HEK293 (cell line): ENCODE measurements at regions not wholly inside any gene's neighbourhood (a gene's known extent, or its start where the extent isn't known, plus 50 kb on each side); places are given as distances from the start of the nearest gene placed in this dataset.

Experiments used
- CTCF ChIA-PET: fragments of 350-600 bp; formaldehyde crosslinking; extraction: SDS; loops from one replicate; lab custom pipeline; 2021; ENCODE audit warnings: antibody characterized with exemption; lab: Yijun Ruan, JAX
- POLR2A ChIA-PET: fragments of 300-600 bp; formaldehyde crosslinking; extraction: SDS; loops from one replicate; lab custom pipeline; 2020; ENCODE audit warnings: antibody characterized with exemption, inconsistent platforms; lab: Yijun Ruan, JAX
- H3K27ac ChIP-seq: fragments of 200-500 bp; sonication (Bioruptor generic); 2 replicates; pipeline ENCODE4 v1.5.1; 2014; ENCODE audit warnings: low read depth, low read length, control low read depth, inconsistent platforms; ENCODE audit errors: extremely low read depth
- H3K36me3 ChIP-seq, 2 experiments: fragments of 200-500 bp in 1 of 2; sonication (Bioruptor generic) in 1 of 2; 1 replicate in 1 of 2; 2 replicates in 1 of 2; pipeline ENCODE4 v1.5.1; 2014 to 2017; ENCODE audit warnings: inconsistent platforms in 2 of 2, low read length in 2 of 2; ENCODE audit not compliant: control insufficient read depth in 2 of 2, insufficient read depth in 1 of 2
- H3K4me1 ChIP-seq: fragments of 200-500 bp; sonication (Bioruptor generic); 2 replicates; pipeline ENCODE4 v1.5.1; 2014; ENCODE audit warnings: mild to moderate bottlenecking, low read length, inconsistent platforms; ENCODE audit not compliant: control insufficient read depth, insufficient read depth
- H3K4me3 ChIP-seq: 2 replicates; pipeline ENCODE4 v1.5.1; 2011; ENCODE audit warnings: low read depth, mild to moderate bottlenecking, control low read depth, low read length, moderate library complexity
- H3K9me3 ChIP-seq: fragments of 200-500 bp; sonication (Bioruptor generic); 2 replicates; pipeline ENCODE4 v1.5.1; 2014; ENCODE audit warnings: low read depth, low read length, inconsistent platforms; ENCODE audit not compliant: control insufficient read depth, insufficient read depth
- FEZF1 ChIP-seq: fragments of 450-650 bp; formaldehyde crosslinking; IDR thresholded peaks from 2 replicates; pipeline ENCODE4 v1.5.1; 2016; ENCODE audit warnings: missing biosample characterization, missing genetic modification characterization
- GLIS1 ChIP-seq: fragments of 450-650 bp; formaldehyde crosslinking; IDR thresholded peaks from 2 replicates; pipeline ENCODE4 v1.5.1; 2016; ENCODE audit warnings: missing biosample characterization, missing genetic modification characterization
- KLF7 ChIP-seq: fragments of 450-650 bp; formaldehyde crosslinking; IDR thresholded peaks from 2 replicates; pipeline ENCODE4 v1.5.1; 2016; ENCODE audit warnings: missing biosample characterization, missing genetic modification characterization, borderline replicate concordance
- MZF1 ChIP-seq: fragments of 450-650 bp; formaldehyde crosslinking; IDR thresholded peaks from 2 replicates; pipeline ENCODE4 v1.5.1; 2017; ENCODE audit warnings: missing biosample characterization, missing genetic modification characterization, borderline replicate concordance
- OSR2 ChIP-seq: fragments of 450-650 bp; formaldehyde crosslinking; IDR thresholded peaks from 2 replicates; pipeline ENCODE4 v1.5.1; 2016; ENCODE audit warnings: missing biosample characterization, missing genetic modification characterization
- SP3 ChIP-seq: fragments of 450-650 bp; formaldehyde crosslinking; IDR thresholded peaks from 2 replicates; pipeline ENCODE4 v1.5.1; 2016; ENCODE audit warnings: missing biosample characterization, missing genetic modification characterization
- ZBTB44 ChIP-seq: fragments of 450-650 bp; IDR thresholded peaks from 2 replicates; pipeline ENCODE4 v1.5.1; 2018; ENCODE audit warnings: missing biosample characterization, mild to moderate bottlenecking, missing genetic modification characterization
- ZBTB8A ChIP-seq: fragments of 450-650 bp; formaldehyde crosslinking; IDR thresholded peaks from 2 replicates; pipeline ENCODE4 v1.5.1; 2016; ENCODE audit warnings: missing biosample characterization, missing genetic modification characterization
- ZIC2 ChIP-seq: fragments of 450-650 bp; formaldehyde crosslinking; IDR thresholded peaks from 2 replicates; pipeline ENCODE4 v1.5.1; 2016; ENCODE audit warnings: missing biosample characterization, missing genetic modification characterization
- ZNF132 ChIP-seq: fragments of 450-650 bp; formaldehyde crosslinking; IDR thresholded peaks from 2 replicates; pipeline ENCODE4 v1.5.1; 2017; ENCODE audit warnings: missing biosample characterization, missing genetic modification characterization, borderline replicate concordance
- ZNF138 ChIP-seq: fragments of 450-650 bp; formaldehyde crosslinking; IDR thresholded peaks from 2 replicates; pipeline ENCODE4 v1.5.1; 2016; ENCODE audit warnings: missing biosample characterization, missing genetic modification characterization, borderline replicate concordance
- ZNF148 ChIP-seq: fragments of 450-650 bp; formaldehyde crosslinking; IDR thresholded peaks from 2 replicates; pipeline ENCODE4 v1.5.0; 2017; ENCODE audit warnings: missing biosample characterization, missing genetic modification characterization, borderline replicate concordance
- ZNF2 ChIP-seq: fragments of 450-650 bp; formaldehyde crosslinking; IDR thresholded peaks from 2 replicates; pipeline ENCODE4 v1.5.1; 2016; ENCODE audit warnings: missing biosample characterization, missing genetic modification characterization
- ZNF248 ChIP-seq: fragments of 450-650 bp; formaldehyde crosslinking; IDR thresholded peaks from 2 replicates; pipeline ENCODE4 v1.5.1; 2017; ENCODE audit warnings: missing biosample characterization, missing genetic modification characterization
- ZNF335 ChIP-seq: fragments of 450-650 bp; formaldehyde crosslinking; conservative IDR thresholded peaks from 2 replicates; pipeline ENCODE4 v1.5.1; 2016; ENCODE audit warnings: missing biosample characterization, missing genetic modification characterization
- ZNF423 ChIP-seq: fragments of 450-650 bp; formaldehyde crosslinking; IDR thresholded peaks from 2 replicates; pipeline ENCODE4 v1.5.1; 2016; ENCODE audit warnings: missing biosample characterization, missing genetic modification characterization
- ZNF488 ChIP-seq: fragments of 450-650 bp; formaldehyde crosslinking; IDR thresholded peaks from 2 replicates; pipeline ENCODE4 v1.5.1; 2016; ENCODE audit warnings: missing biosample characterization, missing genetic modification characterization
- ZNF521 ChIP-seq: fragments of 450-650 bp; formaldehyde crosslinking; IDR thresholded peaks from 2 replicates; pipeline ENCODE4 v1.5.1; 2017; ENCODE audit warnings: missing biosample characterization, mild to moderate bottlenecking, missing genetic modification characterization
- ZNF548 ChIP-seq: fragments of 450-650 bp; formaldehyde crosslinking; IDR thresholded peaks from 2 replicates; pipeline ENCODE4 v1.5.1; 2016; ENCODE audit warnings: missing biosample characterization, missing genetic modification characterization
- ZNF600 ChIP-seq: fragments of 450-650 bp; formaldehyde crosslinking; IDR thresholded peaks from 2 replicates; pipeline ENCODE4 v1.5.1; 2016; ENCODE audit warnings: missing biosample characterization, missing genetic modification characterization
- ZNF830 ChIP-seq: fragments of 450-650 bp; IDR thresholded peaks from 2 replicates; pipeline ENCODE4 v1.5.0; 2018; ENCODE audit warnings: missing biosample characterization, missing genetic modification characterization, low read depth, mild to moderate bottlenecking, moderate library complexity
- ZXDB ChIP-seq: fragments of 450-650 bp; formaldehyde crosslinking; IDR thresholded peaks from 2 replicates; pipeline ENCODE4 v1.5.1; 2016; ENCODE audit warnings: missing biosample characterization, missing genetic modification characterization

GRCh38 chr5:91652678-91653077, 269.6 kb upstream of the ARRDC3 start (continued):
- TF ChIP-seq ZXDB (tag by site-specific recombination) (no peak), ZNF148 (tag by site-specific recombination) (no peak), ZNF830 (no peak), ZNF548 (tag by site-specific recombination) (no peak)
- TF ChIP-seq, all 188 proteins: peak for 0

- no peaks in the 10 kb centered on the region for H3K4me1 ChIP-seq
- H3K27ac ChIP-seq, result no peak overlapping the region
- ChIA-PET POLR2A (no interaction called here), CTCF (interaction anchor here (1.7 kb wide), 1 partner anchor 10 kb away, joined by 7 read pairs; no protein-coding TSS in a partner anchor)
- H3K9me3 ChIP-seq, result no peaks in the 10 kb centered on the region
- H3K4me3 ChIP-seq, result no peak overlapping the region
- H3K36me3 ChIP-seq, result no peaks in the 10 kb centered on the region
- TF ChIP-seq ZNF423 (tag by site-specific recombination) (0 out of 2 replicates have a peak, but pooled peaks have one; percentile 22), MZF1 (tag by site-specific recombination) (no peak), OSR2 (peak; percentile 55; the same call in 1 of the 2 replicates), ZNF248 (tag by site-specific recombination) (peak; percentile 53; the same call in 1 of the 2 replicates), FEZF1 (tag by site-specific recombination) (no peak), ZIC2 (tag by site-specific recombination) (peak; percentile 86), ZNF335 (tag by site-specific recombination) (no peak)
Measured at GRCh38 chr5:91651704-91652103, 268.6 kb upstream of the ARRDC3 start.

GRCh38 chr5:91645347-91645746, 262.2 kb upstream of the ARRDC3 start:
- H3K4me3 ChIP-seq, result no peak overlapping the region
- TF ChIP-seq ZNF132 (tag by site-specific recombination) (no peak), ZBTB8A (tag by site-specific recombination) (no peak), ZNF521 (no peak), ZNF600 (tag by site-specific recombination) (no peak), GLIS1 (no peak), KLF7 (no peak), ZNF2 (tag by site-specific recombination) (no peak), SP3 (no peak), ZNF488 (no peak), ZIC2 (tag by site-specific recombination) (no peak), ZBTB44 (tag by site-specific recombination) (no peak), ZNF138 (tag by site-specific recombination) (no peak)
- TF ChIP-seq, all 188 proteins: peak for 0
- CTCF ChIA-PET, result no interaction called here
- Histone ChIP-seq H3K9me3 (no peaks in the 10 kb centered on the region), H3K27ac (no peak overlapping the region), H3K4me1 (no peaks in the 10 kb centered on the region), H3K36me3 (no peaks in the 10 kb centered on the region)
- POLR2A ChIA-PET, result no interaction called here
